ENCODE measurements at regions not wholly inside any gene's neighbourhood (a gene's known extent, or its start where the extent isn't known, plus 50 kb on each side); places are given as distances from the start of the nearest gene placed in this dataset.

- TF ChIP-seq ZNF274 (IDR thresholded peaks at IDR 0.05; ENCODE audit: low read depth, low read length) (no peak), SUZ12 (IDR thresholded peaks at IDR 0.05; ENCODE audit: extremely low read depth, insufficient read depth, insufficient read length) (no peak)
These were observed 158.3 kb upstream of the KLF7 start for GRCh38 chr2:207324001-207324400.

All from NT2/D1 (cell line).